HG03135 (cell line): ENCODE measurements at regions not wholly inside any gene's neighbourhood (a gene's known extent, or its start where the extent isn't known, plus 50 kb on each side); places are given as distances from the start of the nearest gene placed in this dataset.

Experiments
- ATAC-seq: cut with Tn5 transposase; IDR thresholded peaks from one replicate; pipeline ENCODE4 v1.9.1; 2021; ENCODE audit warnings: mild to moderate bottlenecking, moderate library complexity; ENCODE audit not compliant: unreplicated experiment

- no peak for ATAC-seq
Measured at GRCh38 chr14:101002738-101003137, 99.2 kb upstream of the RTL1 start.

- no peak for ATAC-seq
Measured at GRCh38 chr14:101004176-101004575, 100.7 kb upstream of the RTL1 start.

- no peak for ATAC-seq
Measured at GRCh38 chr14:101004954-101005353, 101.4 kb upstream of the RTL1 start.

GRCh38 chr14:101005447-101005846, 101.9 kb upstream of the RTL1 start:
- ATAC-seq: no peak

- ATAC-seq: no peak
Measured at GRCh38 chr14:101006008-101006407, 102.5 kb upstream of the RTL1 start.

- no peak for ATAC-seq
Measured at GRCh38 chr14:101007004-101007614, 103.6 kb upstream of the RTL1 start.

- no peak for ATAC-seq
Measured at GRCh38 chr14:101007765-101008164, 104.2 kb upstream of the RTL1 start.

GRCh38 chr14:101008196-101008595, 104.7 kb upstream of the RTL1 start:
- ATAC-seq: no peak

GRCh38 chr14:101008631-101009336, 105.3 kb upstream of the RTL1 start:
- no peak for ATAC-seq

- ATAC-seq: no peak
Measured at GRCh38 chr14:101009531-101009930, 106.0 kb upstream of the RTL1 start.

- ATAC-seq: no peak
Measured at GRCh38 chr14:101010293-101010692, 106.8 kb upstream of the RTL1 start.

GRCh38 chr14:101010835-101011234, 107.3 kb upstream of the RTL1 start:
- ATAC-seq: no peak

- no peak for ATAC-seq
Measured at GRCh38 chr14:101017209-101017608, 113.7 kb upstream of the RTL1 start.

GRCh38 chr14:101017806-101018560, 114.5 kb upstream of the RTL1 start:
- ATAC-seq: no peak

GRCh38 chr14:101018561-101019290, 115.2 kb upstream of the RTL1 start:
- ATAC-seq: no peak

- no peak for ATAC-seq
Measured at GRCh38 chr14:101019541-101019940, 116.0 kb upstream of the RTL1 start.

GRCh38 chr14:101019990-101020710, 116.6 kb upstream of the RTL1 start:
- no peak for ATAC-seq

GRCh38 chr14:101020834-101021370, 117.4 kb upstream of the RTL1 start:
- ATAC-seq: no peak

GRCh38 chr14:101022121-101022520, 118.6 kb upstream of the RTL1 start:
- ATAC-seq: no peak

- ATAC-seq: no peak
Measured at GRCh38 chr14:101022916-101023435, 119.5 kb upstream of the RTL1 start.
